GM18867 (cell line): ENCODE measurements at regions not wholly inside any gene's neighbourhood (a gene's known extent, or its start where the extent isn't known, plus 50 kb on each side); places are given as distances from the start of the nearest gene placed in this dataset.

Experiments used
- ATAC-seq: cut with Tn5 transposase; IDR thresholded peaks from one replicate; pipeline ENCODE4 v1.9.1; 2021; ENCODE audit warnings: mild to moderate bottlenecking, moderate library complexity; ENCODE audit not compliant: unreplicated experiment

- ATAC-seq = no peak
These were observed 1929.9 kb upstream of the SEL1L start for GRCh38 chr14:83463500-83464098.

- ATAC-seq = no peak
These were observed 1934.2 kb upstream of the SEL1L start for GRCh38 chr14:83467811-83468210.

DNA sequence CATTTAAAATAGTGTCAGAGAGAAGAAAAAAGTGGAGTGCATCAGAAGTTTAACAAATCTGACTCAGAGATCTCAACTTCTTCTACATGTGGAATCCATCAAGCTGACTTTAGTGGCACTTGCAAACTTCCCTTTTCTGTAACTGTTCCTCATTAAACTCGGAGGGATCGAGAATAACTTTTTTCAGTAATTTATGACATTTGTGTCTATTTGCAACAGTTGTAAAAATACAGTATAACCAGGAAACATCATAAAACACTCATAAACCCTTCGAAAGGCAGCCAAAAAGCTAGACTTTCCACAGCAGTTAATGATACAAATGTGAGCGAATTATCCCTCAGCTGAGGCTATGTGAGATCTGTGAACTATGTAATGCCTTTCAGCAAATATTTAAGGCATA is 1936.8 kb upstream of the SEL1L start:
- no peak for ATAC-seq

GRCh38 chr14:83470959-83471695 is 1937.5 kb upstream of the SEL1L start:
- no peak for ATAC-seq

DNA sequence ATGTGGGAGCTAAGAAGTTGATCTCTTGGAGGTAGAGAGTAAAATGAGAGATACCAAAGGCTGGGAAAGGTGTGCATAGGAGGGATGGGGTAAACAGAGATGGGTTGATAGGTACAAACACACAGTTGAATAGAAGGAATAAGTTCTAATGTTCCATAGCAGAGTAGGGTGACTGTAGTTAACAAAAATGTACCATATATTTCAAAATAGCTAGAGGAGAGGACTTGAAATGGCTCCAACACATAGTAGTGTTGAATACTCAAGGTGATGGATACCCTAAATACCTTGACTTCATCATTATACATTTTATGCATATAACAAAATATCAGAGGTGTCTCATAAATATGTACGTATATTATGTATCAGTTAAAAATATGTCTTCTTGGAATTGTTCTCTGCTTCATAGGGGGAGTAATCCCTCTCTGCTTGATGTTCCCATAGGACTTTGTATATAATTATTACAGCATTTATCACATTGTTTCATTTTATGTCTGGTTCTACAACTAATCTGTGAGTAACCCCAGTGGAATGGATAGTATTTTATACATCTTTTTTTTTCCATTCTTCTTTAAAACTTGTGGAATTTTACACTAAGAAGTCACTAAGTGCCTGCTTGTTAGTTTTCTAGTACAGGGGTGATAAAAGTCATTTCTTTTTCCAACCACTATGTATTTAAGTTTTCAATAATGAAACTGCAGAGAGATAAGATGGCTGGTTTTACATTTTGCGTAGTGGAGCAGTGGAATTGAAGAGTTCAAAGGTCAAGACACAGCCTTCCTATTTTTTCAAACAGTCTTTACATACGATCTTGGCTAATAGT is 1940.0 kb upstream of the SEL1L start:
- no peak for ATAC-seq

DNA sequence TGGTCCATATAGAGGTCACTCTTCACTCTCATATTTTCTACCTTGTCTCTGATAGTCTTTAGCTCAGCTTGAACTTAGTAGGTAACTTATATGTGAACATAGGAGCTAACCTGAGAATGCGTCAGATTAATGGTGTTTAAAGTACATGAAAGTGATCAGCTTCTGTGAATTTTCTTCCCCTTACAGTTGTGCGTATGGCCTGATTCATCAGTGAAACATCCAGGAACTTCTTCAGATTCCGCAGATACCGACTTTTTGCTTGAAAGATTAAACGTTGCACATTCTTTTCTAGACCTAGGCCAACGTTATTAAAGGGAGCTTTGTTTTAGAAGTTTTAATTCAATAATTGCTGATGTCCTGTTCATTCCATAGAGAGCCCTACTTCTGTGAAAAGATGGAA is 1945.1 kb upstream of the SEL1L start:
- ATAC-seq = no peak

- ATAC-seq = no peak
These were observed 1949.4 kb upstream of the SEL1L start for GRCh38 chr14:83483063-83483462.

DNA sequence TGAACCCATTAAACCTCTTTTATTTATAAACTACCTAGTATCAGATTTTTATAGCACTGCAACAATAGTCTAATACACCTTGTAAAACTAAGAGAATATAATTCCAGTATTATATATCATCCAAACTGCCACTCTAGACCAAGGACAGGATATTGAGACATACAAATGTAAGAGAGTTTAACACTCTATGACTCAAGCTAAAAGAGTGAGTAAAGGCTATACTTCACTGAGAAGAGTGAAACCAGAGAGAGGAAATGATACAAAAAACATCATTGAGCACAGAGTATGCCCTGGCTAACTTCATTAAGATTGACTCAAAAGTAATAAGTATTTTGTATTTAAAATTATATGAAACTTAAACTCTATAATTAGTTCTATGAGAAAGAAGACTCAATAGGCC is 1951.9 kb upstream of the SEL1L start:
- no peak for ATAC-seq

DNA sequence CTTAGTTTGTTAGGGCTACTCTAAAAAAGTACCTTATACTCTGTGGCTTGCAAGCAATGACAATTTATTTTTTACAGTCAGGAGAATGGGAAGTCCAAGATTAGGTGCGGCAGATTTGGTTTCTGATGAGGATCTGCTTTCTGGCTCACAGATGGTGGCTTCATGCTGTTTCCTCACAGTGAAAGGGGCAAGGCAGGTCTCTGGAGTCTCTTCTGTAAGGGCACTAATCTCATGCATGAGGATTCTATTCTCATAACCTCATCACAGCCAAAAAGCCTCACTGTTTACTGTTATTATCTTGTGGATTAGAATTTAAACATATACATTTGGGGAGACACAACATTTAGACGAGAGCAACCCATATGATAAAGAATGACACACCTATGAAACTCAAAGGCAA is 1957.4 kb upstream of the SEL1L start:
- ATAC-seq = no peak

- ATAC-seq = no peak
These were observed 1987.2 kb upstream of the SEL1L start for GRCh38 chr14:83520837-83521236.

DNA sequence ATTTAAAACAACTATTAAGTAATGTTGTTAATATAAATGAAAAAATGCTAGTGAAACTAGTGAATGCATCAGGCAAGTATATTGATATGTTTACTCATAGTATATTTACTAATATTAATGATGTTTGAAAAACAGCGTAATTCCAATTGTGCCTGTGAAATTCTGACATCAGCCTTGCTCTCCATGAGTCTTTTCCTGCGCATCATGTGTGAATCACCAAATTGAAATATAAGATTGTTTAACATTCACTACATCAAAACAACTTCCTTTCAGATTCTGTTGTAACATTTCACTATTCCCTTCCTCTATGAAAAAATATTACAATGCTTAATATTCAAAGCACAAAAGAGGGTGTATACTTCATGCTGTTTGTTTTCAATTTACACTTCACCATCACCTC is 1995.9 kb upstream of the SEL1L start:
- ATAC-seq = no peak

DNA sequence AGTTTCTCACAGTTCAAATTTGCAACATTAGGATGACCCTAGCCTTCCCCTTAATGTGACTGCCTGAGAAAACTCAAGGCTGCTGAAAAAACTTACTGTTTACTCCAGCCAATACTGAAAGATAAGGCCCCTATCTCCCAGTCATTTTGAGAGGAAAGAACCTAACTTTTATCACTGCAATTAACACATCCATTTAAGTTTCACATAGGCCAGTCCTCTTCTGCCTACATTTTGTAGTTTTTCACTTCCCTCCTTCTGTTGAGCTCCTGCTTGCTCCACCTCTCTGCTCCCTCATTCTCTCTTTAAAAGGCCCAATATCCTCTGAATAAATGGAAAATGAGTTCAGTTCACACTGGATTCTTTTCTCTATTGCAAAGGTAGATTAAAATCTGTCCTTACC is 1996.2 kb upstream of the FLRT2 start:
- ATAC-seq = no peak

GRCh38 chr14:83534995-83535394 is 1994.9 kb upstream of the FLRT2 start:
- no peak for ATAC-seq

- no peak for ATAC-seq
These were observed 1994.5 kb upstream of the FLRT2 start for GRCh38 chr14:83535444-83535843.

DNA sequence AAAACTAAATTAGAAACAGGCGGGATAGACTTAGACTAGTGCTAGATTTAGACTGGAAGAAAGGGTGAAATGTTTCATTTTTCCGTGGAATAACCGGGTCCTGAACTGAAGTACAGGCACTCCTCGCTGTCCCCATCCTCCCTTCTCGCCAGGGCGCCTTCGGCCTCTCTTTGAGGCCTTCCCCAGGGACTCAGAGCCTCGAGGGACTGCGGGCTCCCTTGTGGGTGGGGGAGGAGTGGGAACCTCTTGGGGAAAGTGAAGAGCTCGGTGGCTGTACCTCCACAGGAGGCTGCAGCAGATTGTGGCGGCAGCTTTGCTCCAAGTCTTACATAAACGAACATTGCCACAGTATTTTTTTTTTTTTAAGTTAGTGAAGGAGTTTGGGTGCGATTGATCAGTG is 1988.8 kb upstream of the FLRT2 start:
- no peak for ATAC-seq

- no peak for ATAC-seq
These were observed 1981.7 kb upstream of the FLRT2 start for GRCh38 chr14:83548061-83548839.

DNA sequence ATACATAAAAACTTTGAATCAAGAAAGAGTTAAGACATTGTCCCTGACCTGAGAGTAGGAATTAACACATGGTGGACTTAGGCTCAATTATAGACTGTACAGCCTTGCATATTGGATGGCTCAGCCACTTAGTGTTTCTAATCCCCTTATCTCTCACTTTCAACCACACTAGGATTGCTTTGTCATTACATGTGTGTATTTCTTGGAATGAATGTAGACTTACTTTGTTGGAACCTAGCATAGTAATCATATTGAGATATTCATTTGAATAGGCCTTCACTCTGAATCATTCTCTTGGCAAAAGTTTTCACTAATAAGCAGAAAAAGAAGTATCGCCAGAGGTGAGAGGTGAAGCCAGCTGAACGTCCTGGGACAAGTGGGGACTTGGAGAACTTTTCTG is 1973.9 kb upstream of the FLRT2 start:
- no peak for ATAC-seq

DNA sequence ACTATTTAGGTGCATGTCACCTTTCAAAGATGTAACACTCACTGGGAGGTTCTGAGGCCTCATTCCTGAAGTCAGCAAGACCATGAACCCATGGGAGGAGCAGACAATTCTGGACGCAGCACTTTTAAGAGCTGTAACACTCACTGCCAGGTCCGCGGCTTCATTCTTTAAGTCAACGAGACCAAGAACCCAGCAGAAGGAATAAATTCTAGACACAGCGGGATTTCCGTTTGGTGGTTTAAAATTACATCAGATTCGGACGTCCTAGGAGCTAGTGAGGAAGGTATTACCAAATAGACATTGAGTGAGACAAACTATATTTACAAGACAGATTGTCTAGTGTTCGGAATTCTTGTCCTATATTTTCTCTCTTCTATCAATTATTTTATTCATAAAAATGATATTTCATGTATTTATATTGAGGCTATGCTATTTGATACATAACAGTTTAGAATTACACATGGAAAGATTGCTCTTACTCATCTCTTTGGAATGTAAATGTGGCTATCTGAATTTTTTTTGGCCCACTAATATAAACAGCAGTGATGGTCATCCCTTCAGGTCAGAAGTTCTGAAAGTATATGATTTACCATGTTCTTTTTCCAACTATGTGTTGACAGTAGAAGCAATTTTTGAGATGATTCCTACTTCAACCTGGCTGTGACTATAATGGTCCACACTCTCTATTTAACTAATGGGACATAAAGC is 1973.0 kb upstream of the FLRT2 start:
- no peak for ATAC-seq

GRCh38 chr14:83558946-83559345 is 1971.0 kb upstream of the FLRT2 start:
- no peak for ATAC-seq

- no peak for ATAC-seq
These were observed 1970.2 kb upstream of the FLRT2 start for GRCh38 chr14:83559721-83560120.

GRCh38 chr14:83561261-83561660 is 1968.7 kb upstream of the FLRT2 start:
- no peak for ATAC-seq
